ENCODE measurements at regions not wholly inside any gene's neighbourhood (a gene's known extent, or its start where the extent isn't known, plus 50 kb on each side); places are given as distances from the start of the nearest gene placed in this dataset.
"Not testable (repeated sequence)": the region's sequence is repeated elsewhere in the genome, so short reads cannot be mapped to it uniquely, and the experiment has no call there.

DNA sequence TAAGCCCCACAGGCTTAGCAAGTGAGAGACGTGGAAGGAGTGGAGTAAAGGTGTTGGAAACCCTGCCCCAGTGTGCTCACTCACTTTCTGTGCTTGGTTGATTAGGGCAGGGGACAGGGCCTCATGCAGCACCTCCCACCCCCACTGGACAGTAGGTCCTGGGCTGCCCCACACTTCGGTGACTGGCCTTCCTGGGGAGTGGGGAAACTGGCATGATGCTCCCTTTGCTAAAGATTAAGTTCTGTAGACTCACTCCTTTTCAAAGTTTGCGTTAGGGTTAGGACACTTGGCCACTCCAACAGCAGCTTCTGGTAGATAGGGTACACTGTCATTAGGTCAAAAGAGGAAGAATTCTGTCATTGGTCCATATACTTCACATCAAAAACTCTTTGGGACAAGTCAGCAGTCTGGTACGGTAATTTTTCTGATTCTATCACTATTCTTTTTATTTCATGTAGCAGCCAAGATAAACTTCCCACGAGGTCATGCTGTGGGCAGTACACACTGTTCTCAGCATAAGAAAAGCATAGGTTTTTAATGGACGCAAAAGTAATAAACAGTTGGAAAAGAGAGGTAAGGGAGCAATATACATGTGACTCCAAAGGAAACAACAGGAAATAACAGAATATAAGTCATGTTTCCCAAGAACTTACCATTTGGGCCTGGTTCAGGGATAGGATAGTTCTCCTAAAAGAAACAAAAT lies 106.6 kb upstream of the TERB2 start:
- not testable (repeated sequence) for DNase-seq

DNA sequence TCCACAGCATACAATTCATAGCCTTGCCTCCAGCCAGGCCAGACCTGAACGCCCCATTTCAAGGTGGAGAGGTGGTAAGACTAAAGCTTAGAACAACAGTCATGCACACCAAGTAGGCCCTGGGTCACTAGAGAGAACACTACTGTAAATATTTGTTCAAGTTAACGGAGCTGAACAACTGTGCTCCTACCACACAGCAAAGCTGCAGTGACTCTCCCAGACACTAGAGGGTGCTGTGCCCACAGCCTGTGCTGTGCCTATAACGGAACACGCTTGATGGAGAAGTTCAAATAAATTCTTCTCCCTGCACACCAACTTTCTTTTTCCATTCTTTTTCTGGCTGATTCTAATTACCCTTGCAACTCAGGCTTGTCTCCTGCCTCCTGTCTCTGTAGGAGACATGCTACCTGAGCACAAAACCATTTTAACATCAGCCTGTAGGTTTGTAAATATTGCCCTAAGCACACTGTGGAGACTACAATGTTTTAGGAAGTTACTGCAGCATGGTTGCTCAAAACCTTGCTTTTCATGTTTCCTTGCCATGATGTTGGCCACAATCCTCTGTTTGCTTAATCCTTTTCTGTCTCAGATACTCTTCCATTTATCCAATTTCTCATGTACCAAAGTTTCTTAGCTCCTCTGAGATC lies 103.1 kb upstream of the TERB2 start:
- DNase-seq, result peak; percentile 71

DNA sequence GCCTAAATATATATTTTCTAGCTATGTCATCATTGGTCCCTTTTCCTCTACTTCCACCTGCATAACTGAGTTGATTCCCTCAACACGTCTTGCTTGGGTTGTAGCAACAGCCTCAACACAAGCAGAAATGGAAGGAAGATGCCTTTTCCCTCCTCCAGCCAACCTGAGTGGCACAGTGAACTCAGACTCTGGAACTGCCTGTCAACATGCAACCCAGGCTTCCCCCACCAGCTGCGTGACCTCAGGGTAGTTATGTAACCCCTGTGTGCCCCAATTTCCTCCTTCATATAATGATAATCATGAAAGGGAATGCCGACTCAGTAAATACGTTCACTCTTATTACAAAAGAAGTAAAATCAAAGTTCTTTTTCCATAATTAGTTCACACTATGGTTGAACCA lies 101.8 kb upstream of the TERB2 start:
- not testable (repeated sequence) for DNase-seq

DNA sequence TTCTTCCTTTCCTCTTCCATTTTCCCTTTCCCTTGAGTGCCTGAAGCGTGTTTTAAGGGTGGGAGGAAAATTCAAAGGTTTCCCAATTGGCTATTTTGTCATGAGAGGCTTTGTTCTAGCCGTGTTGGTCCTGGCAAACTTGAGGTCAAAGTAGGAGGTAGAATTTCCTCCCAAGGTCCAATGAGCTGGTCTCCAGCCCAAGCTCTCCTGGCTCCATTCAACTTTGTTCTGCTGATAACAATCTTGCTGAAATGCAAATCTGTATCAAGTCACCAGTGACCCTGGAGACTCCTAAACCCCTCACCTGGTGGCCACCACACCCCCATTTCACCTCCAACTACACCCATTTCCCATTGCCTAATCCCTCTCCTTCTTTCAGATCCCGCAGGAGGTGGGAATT lies 100.2 kb upstream of the TERB2 start:
- DNase-seq, result not testable (repeated sequence)

DNA sequence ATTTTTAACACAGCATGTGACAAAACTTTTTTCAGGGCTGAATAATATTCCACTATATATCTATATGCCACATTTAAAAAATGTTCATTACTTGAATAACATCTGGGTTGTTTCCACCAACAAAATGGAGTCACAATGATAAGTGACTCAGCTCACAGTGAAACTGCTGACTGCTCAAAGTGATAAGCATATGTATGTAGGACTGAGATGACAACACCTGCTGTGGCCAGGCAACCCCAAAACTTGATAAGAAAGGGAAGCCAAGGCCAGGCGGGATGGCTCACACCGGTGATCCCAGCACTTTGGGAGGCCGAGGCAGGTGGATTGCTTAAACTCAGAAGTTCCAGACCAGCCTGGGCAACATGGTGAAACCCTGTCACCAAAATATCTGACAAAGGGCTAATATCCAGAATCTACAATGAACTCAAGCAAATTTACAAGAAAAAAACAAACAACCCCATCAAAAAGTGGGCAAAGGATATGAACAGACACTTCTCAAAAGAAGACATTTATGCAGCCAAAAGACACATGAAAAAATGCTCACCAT lies 99.2 kb upstream of the TERB2 start:
- not testable (repeated sequence) for DNase-seq

DNA sequence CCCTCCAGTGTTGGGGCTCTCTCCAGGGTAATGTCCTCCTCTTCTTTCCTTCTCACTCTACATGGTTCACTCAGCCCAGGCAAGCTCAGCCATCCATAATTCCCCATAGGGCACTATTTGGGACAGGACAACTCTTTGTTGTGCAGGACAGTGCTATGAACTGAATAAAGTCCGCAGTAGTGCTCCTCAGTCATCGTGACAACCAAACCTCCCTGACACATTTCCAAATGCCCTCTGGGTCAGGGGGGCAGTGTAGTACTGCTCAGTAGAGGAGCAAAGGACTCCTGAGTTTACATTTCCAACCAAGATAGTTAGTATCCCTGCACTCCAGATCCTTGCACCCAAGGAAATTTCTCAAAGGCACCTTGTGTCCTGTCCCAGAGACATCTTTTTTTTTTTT lies 97.4 kb upstream of the TERB2 start:
- DNase-seq, result not testable (repeated sequence)

DNA sequence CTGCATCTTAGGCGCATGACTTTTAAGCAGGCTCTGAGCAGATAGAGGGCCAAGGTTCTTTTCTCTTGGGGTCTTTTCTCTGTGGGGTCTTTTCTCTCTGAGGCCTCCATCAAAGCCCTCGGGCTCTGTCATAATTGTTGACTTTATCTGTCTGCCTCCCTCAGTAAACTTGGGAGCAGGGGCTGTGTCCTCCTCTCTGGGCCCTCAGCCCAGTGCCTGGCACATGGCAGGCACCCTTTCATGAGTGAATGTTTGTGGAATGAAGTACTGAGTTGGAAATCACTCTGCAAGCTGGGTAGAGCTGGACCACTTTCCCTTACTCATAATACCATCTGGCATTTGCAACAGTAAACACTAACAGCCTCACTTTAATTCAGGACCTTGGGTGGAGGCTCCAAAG lies 96.3 kb upstream of the TERB2 start:
- DNase-seq, result not testable (repeated sequence)

DNA sequence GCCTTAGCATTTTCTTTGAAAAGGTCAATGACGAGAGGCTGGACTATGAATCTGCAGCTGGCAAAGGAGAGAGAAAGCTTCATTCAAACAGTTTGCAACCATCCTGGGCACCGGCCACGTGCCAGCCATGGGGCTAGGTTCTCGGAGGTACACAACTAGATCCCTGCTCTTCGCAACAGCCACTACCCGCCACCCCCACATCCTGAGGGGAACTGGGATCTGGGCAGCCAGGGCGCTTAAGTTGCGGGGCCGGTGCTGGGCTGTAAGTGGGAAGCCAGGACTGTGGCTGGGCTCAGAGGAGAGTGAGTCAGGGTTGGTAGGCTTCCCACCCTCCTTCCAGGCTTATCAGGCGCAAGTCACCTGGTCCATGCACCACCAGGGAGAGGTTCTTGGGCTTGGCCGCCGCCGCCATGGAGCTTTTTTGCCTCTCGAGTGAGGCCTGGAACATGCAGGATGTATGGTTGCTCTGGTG lies 95.0 kb upstream of the TERB2 start:
- DNase-seq, result no peak

DNA sequence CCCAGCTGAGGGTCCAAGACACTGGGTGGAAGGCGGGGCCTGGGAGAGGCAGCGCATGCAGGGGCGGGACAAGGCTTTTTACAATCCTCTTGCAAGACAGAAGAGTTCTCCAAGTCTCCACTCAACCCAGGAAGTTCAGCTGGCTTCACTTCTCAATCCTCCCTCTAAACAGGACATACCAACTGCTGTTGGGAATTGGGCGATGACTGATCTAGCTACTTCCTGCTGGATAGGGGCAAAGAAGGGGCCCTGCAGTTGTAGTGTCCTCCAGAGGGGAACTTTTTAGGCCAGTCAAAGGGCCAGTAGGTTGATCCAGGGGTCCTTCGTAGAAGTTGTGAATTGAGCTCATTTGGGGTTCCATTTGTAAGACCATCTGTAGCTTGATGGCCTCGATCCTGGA lies 94.6 kb upstream of the TERB2 start:
- no peak for DNase-seq

DNA sequence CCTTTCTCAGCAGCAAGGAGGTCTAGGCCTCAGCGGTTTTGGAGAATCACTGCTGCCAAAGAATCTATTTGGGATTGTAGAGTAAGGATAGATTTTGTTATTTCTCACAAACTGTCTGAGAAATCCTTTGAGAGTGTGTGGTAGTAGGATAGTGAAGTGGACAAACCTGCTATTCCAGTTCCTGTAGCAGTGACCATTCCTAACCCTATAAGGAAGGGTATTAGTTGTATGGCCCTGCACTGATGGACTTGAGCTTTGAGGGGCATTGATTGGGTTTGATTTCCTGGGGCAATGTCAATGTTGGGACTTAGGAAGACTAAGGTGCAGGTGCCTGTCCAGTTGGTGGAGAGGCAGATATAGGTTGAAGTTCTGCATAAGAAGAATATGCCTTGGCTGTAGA lies 93.6 kb upstream of the TERB2 start:
- DNase-seq, result not testable (repeated sequence)

DNA sequence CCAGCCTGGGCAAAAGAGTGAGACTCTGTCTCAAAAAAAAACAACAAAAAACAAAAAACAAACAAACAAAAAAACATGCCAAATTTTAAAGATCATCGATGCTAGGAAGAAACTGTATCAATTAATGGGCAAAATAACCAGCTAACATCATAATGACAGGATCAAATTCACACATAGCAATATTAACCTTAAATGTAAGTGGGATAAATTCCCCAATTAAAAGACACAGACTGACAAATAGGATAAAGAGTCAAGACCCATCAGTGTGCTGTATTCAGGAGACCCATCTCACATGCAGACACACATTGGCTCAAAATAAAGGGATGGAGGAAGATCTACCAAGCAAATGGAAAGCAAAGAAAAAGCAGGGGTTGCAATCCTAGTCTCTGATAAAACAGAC lies 88.4 kb upstream of the TERB2 start:
- DNase-seq, result not testable (repeated sequence)

DNA sequence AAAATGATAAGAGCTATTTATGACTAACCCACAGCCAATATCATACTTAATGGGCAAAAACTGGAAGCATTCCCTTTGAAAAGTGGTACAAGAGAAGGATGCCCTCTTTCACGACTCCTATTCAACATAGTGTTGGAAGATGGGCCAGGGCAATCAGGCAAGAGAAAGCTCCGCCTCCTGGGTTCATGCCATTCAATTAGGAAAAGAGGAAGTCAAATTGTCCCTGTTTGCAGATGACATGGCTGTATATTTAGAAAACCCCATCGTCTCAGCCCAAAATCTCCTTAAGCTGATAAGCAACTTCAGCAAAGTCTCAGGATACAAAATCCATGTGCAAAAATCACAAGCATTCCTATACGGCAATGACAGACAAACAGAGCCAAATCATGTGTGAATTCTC lies 86.4 kb upstream of the TERB2 start:
- not testable (repeated sequence) for DNase-seq

DNA sequence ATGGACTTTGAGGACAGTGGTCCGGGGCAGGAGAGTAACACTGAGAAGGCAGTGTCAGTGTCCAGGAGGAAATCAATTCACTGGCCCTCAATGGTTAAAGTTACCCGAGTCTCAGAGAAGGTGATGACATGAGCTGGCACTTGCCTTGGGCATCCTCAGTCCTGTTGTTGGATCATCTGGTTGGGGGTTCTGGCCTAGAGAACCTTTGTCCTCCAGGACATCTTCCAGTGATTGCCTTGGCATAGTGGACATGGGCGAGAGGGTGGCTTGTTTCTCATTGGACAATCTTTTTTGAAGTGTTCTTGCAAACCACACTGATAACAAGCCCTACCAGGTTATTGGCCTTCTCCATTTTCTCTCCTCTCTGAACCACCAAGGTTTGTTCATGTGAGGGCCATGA lies 83.4 kb upstream of the TERB2 start:
- DNase-seq, result no peak

DNA sequence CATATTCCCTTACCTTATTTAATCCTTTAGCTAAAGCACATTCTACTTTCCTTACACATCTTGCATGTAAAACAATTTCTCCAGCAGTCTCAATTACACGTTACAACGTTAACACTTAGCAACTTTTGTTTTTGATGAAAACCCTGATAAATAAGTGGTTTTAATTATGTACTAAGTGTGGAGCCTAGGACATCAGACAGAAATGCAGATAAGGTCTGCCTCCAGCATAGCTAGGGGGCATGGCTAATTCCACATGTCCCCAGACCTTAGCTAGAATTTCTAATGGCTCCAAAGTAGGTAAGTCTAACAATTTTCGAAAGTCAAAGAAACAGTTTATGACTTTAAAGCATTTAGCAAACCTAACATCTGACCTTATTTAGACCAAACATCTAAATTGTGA lies 77.4 kb upstream of the TERB2 start:
- DNase-seq, result no peak

DNA sequence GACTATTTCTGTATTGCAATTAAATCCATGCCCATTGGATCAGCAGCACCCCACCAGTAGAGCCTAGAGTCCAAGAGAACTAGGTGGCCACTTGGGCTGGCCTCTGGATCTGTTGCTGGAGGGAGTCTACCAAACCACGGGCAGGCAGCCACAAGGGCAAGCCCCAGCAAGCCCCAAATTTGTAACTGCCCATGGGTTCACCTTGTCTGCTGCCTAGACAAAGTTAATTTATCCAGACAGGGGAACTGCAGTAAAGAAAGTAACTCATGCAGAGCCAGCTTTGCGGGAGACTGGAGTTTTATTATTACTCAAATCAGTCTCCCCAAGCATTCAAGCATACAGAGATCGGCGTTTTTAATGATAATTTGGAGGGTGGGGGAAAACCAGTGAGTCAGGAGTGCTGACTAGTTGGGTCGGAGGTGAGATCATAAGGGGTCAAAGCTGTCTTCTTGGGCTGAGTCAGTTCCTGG lies 74.0 kb upstream of the TERB2 start:
- DNase-seq, result no peak

DNA sequence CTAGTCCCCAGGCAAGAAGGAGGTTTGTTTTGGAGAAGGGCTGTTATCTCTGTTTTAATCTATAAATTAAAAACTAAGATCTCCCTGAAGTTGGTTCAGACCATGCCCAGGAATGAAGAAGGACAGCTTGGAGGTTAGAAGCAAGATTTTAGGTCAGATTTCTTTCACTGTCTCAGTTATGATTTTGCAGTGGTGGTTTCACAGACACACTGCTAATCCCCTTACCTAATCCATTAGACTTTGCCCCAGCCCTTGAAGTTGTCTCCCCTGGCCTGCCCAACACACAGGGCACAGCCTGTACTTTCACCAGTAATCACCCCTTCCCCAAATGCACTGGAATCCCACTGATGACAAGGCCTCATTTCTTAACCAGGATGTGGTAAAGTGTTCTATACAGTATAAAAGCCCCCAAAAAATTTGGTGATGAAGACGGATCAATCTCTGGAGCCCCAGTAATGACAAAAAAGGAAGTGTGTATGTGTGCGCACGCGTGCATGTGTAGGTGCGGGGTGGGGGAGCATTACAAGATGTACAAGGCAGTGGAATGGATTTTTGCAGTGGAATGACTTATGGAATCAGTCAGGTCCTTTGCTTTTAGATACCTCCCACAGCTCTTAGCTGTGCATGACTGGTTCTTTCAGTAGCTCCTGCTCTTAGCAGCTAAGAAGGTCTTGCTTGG lies 73.1 kb upstream of the TERB2 start:
- no peak for DNase-seq

DNA sequence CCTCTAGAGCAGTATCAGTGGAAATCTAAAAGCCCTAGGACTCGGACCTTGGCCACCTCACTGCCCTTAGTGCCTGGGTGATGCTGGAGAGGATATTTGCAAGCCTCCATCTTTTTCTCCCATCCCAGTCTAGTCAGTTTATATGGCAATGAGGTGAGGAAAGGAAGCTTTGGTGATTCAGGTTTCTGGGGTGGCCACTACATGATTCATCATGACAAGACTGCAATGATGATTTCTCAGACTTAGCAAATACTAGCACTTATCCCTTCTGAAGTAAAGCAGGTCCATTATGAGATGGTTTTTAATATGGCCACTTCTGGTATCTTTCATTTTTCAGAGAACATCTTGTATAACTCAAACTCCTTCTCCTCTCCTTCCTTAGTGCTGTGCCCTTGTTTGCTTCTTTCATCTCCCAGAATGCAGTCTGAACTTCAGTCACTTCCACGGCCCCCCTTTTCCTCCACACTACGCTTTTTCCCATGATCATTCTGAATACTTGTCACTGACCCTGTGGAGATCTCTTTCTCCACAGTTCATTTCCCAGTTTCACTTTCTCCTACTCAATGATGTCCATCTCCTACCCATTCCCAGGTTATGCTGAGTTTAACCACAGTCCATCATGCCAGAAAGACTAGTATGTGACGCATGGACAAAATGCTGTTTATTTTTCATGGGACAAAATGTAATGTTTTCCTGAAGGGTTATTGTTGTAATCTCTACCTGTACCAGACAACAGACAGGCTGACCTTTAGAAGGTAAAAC lies 57.4 kb upstream of the TERB2 start:
- not testable (repeated sequence) for DNase-seq

DNA sequence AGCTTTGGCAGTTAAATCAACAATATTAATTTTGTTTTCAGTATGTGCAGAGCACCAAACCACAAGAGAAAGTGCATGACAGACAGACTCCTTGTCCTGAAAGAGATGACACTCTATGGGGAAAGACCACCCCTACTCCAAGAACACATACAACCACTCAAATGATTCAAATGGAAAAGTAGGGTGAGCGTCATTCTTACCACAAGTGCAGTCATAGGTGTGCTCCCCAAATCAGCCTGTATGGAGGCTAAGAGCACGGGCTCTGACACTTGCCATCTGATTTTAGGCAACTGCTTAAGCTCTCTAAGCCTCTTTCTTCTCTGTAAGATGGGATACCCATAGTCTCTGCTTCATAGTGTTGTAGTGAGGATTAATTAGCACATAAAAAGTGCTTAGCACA lies 56.7 kb upstream of the TERB2 start:
- not testable (repeated sequence) for DNase-seq

DNA sequence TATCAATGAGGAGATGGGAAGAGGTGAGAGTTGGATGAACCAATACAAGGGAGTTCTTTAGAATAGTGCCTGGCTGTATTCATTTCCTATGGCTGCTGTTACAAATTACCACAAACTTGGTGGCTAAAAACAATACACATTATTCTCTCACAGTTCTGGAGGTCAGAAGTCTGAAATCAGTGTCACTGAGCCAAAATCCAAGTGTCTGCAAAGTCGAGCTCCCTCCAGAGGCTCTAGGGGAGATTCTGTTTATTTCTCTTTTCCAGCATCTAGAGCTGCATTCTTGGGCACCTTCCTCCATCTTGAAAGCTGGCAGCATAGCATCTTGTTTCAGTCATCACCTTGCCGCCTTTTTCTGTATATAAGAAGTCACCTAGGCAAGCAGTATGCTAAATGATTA lies 55.7 kb upstream of the TERB2 start:
- DNase-seq, result not testable (repeated sequence)

DNA sequence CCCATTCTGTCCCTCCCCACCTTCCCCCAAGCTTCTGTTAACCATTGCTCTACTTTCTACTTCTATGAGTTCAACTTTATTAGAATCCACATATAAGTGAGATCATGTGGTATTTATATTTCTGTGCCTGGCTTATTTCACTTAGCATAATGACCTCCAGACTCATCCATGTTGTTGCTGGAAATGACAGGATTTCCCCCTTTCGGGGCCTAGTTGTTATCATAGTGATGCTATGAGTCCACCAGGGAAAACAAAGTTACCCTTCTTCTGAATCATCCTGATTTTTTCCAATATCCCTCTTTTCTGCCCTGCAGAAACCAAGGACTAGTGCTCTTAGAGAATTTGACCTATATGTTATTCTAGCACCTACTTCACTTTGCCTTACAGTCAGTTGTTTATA lies 53.2 kb upstream of the TERB2 start:
- DNase-seq, result not testable (repeated sequence)

DNA sequence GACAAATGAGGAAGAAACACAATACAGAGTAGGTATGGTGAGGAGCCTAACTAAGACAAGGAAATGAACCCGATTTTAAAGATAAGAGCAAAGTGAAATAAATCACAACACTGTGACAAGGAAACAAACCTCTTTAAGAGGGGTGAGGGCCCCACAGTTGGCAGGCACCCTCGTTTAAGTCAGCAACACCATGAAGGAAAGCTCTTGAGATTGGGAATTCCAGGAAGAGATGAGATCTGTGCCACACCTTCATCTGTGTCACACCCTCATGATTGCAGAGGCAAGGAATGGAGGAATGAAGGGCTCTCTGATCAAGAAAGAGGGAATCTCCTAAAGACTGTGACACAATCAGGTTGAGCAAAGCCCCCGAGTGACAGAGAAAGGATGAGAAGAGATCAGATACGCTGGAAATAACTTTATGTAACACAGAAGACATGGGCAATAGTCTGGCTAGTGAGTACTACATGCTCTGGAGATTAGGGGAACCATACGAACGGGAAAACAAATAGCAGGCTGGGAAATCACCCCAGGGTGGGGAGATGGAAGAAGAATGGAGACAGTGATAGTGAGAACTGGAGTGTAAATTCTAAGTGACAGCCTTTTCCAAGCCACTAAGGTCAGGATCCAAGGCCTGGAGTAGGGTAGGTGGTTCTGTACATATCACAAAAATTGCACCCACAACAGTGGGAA lies 51.7 kb upstream of the TERB2 start:
- not testable (repeated sequence) for DNase-seq
